ENCODE measurements at regions not wholly inside any gene's neighbourhood (a gene's known extent, or its start where the extent isn't known, plus 50 kb on each side); places are given as distances from the start of the nearest gene placed in this dataset.

GRCh38 chr17:22459953-22460350 lies 767.6 kb downstream of the KCNJ18 start:
- Mint-ChIP-seq H3K9me3 (peaks cover 24% of the 10 kb centered on the region), H3K27ac (ENCODE audit: unreplicated experiment) (no peak overlapping the region), H3K4me1 (no peaks in the 10 kb centered on the region), H3K4me3 (no peak overlapping the region), H3K27me3 (ENCODE audit: low read depth) (no peaks in the 10 kb centered on the region), H3K36me3 (ENCODE audit: low read depth) (peaks cover 10% of the 10 kb centered on the region)
- no peak for DNase-seq (ENCODE audit: low read depth, low spot score)
- no peak for TF ChIP-seq CTCF (conservative IDR thresholded peaks at IDR 0.05)

GRCh38 chr17:22460461-22461063 lies 768.2 kb downstream of the KCNJ18 start:
- no peaks in the 10 kb centered on the region for H3K4me1 Mint-ChIP-seq
- no peaks in the 10 kb centered on the region for H3K27me3 Mint-ChIP-seq (ENCODE audit: low read depth)
- no peak overlapping the region for H3K4me3 Mint-ChIP-seq
- H3K27ac Mint-ChIP-seq (ENCODE audit: unreplicated experiment), result no peak overlapping the region
- H3K36me3 Mint-ChIP-seq (ENCODE audit: low read depth), result peaks cover 10% of the 10 kb centered on the region
- TF ChIP-seq CTCF (conservative IDR thresholded peaks at IDR 0.05), result no peak
- no peak for DNase-seq (ENCODE audit: low read depth, low spot score)
- H3K9me3 Mint-ChIP-seq, result peaks cover 21% of the 10 kb centered on the region

- no peak overlapping the region for H3K4me3 Mint-ChIP-seq
- peaks cover 28% of the 10 kb centered on the region for H3K9me3 Mint-ChIP-seq
- no peak overlapping the region for H3K27ac Mint-ChIP-seq (ENCODE audit: unreplicated experiment)
- H3K4me1 Mint-ChIP-seq, result no peaks in the 10 kb centered on the region
- no peak for TF ChIP-seq CTCF (conservative IDR thresholded peaks at IDR 0.05)
- H3K36me3 Mint-ChIP-seq (ENCODE audit: low read depth), result peaks cover 12% of the 10 kb centered on the region
- no peaks in the 10 kb centered on the region for H3K27me3 Mint-ChIP-seq (ENCODE audit: low read depth)
- DNase-seq (ENCODE audit: low read depth, low spot score), result no peak
Measured at GRCh38 chr17:22461460-22462145, 769.3 kb downstream of the KCNJ18 start.

- peaks cover 26% of the 10 kb centered on the region for H3K9me3 Mint-ChIP-seq
- no peak for DNase-seq (ENCODE audit: low read depth, low spot score)
- H3K4me3 Mint-ChIP-seq, result no peak overlapping the region
- no peak for TF ChIP-seq CTCF (conservative IDR thresholded peaks at IDR 0.05)
- no peaks in the 10 kb centered on the region for H3K27me3 Mint-ChIP-seq (ENCODE audit: low read depth)
- H3K36me3 Mint-ChIP-seq (ENCODE audit: low read depth), result peaks cover 12% of the 10 kb centered on the region
- no peaks in the 10 kb centered on the region for H3K4me1 Mint-ChIP-seq
- H3K27ac Mint-ChIP-seq (ENCODE audit: unreplicated experiment), result no peak overlapping the region
Measured at GRCh38 chr17:22462461-22462860, 770.1 kb downstream of the KCNJ18 start.

GRCh38 chr17:22463110-22463850 lies 771.0 kb downstream of the KCNJ18 start:
- TF ChIP-seq CTCF (conservative IDR thresholded peaks at IDR 0.05), result no peak

More at GRCh38 chr17:22463110-22463850, 771.0 kb downstream of the KCNJ18 start:
- Mint-ChIP-seq H3K27me3 (ENCODE audit: low read depth) (no peaks in the 10 kb centered on the region), H3K4me3 (no peak overlapping the region), H3K27ac (ENCODE audit: unreplicated experiment) (no peak overlapping the region), H3K9me3 (peaks cover 28% of the 10 kb centered on the region), H3K36me3 (ENCODE audit: low read depth) (peaks cover 12% of the 10 kb centered on the region), H3K4me1 (no peaks in the 10 kb centered on the region)
- DNase-seq (ENCODE audit: low read depth, low spot score), result no peak

All from neural crest cell (in vitro differentiated cells).